GM23338 (cell line): ENCODE measurements at regions not wholly inside any gene's neighbourhood (a gene's known extent, or its start where the extent isn't known, plus 50 kb on each side); places are given as distances from the start of the nearest gene placed in this dataset.
A peak's percentile ranks its signal among the peaks of the same experiment; 100 is the strongest.

Experiments
- ATAC-seq: fragments of 200-7000 bp; cut with Tn5 transposase; 3 replicates; pipeline ENCODE4 v1.9.1; 2020
- DNase-seq: peaks from one replicate; pipeline ENCODE4 v3.0.0-alpha.2; 2015; ENCODE audit warnings: low spot score
- H2AFZ ChIP-seq: fragments of 200-600 bp; sonication (generic); 2 replicates; pipeline ENCODE4 v1.8.0; 2016; ENCODE audit warnings: antibody characterized with exemption, mild to moderate bottlenecking, moderate library complexity
- H3F3A ChIP-seq: fragments of 200-600 bp; sonication (generic); replicated peaks from 2 replicates; pipeline ENCODE4 v1.8.0; 2017; ENCODE audit warnings: antibody characterized with exemption, mixed run types, low read depth
- H3K27ac ChIP-seq: fragments of 200-600 bp; sonication (generic); 2 replicates; pipeline ENCODE4 v1.6.1; 2016; ENCODE audit warnings: low read depth
- H3K27me3 ChIP-seq: fragments of 200-600 bp; sonication (generic); 2 replicates; pipeline ENCODE4 v1.8.0; 2016; ENCODE audit warnings: mild to moderate bottlenecking, mixed run types, moderate library complexity; ENCODE audit not compliant: insufficient read depth
- H3K36me3 ChIP-seq: fragments of 200-600 bp; sonication (generic); 2 replicates; pipeline ENCODE4 v1.8.0; 2016; ENCODE audit warnings: mild to moderate bottlenecking; ENCODE audit not compliant: insufficient read depth
- H3K4me1 ChIP-seq: fragments of 200-600 bp; sonication (generic); 2 replicates; pipeline ENCODE4 v1.8.0; 2016; ENCODE audit warnings: mild to moderate bottlenecking, moderate library complexity; ENCODE audit not compliant: insufficient read depth
- H3K4me2 ChIP-seq: fragments of 200-600 bp; sonication (generic); 2 replicates; pipeline ENCODE4 v1.7.1; 2017; ENCODE audit warnings: mixed run types
- H3K4me3 ChIP-seq: fragments of 200-600 bp; sonication (generic); 2 replicates; pipeline ENCODE4 v1.6.1; 2016; ENCODE audit warnings: mixed run types
- H3K79me2 ChIP-seq: fragments of 200-600 bp; sonication (generic); replicated peaks from 2 replicates; pipeline ENCODE4 v1.8.0; 2017; ENCODE audit warnings: mild to moderate bottlenecking; ENCODE audit not compliant: insufficient read depth
- H3K9me2 ChIP-seq: fragments of 200-600 bp; sonication (generic); 2 replicates; pipeline ENCODE4 v1.8.0; 2017; ENCODE audit not compliant: insufficient read depth
- H4K20me1 ChIP-seq: fragments of 200-600 bp; sonication (generic); replicated peaks from 2 replicates; pipeline ENCODE4 v1.8.0; 2017; ENCODE audit warnings: mild to moderate bottlenecking; ENCODE audit not compliant: insufficient read depth
- H3K27ac Mint-ChIP-seq: 2 replicates; pipeline ENCODE4 v1.8.0; 2020; ENCODE audit warnings: inconsistent platforms, mild to moderate bottlenecking, moderate library complexity, mixed read lengths
- H3K27me3 Mint-ChIP-seq: 3 replicates; pipeline ENCODE4 v1.8.0; 2022; ENCODE audit warnings: low read depth, mild to moderate bottlenecking, moderate library complexity, mixed read lengths, inconsistent platforms; ENCODE audit not compliant: insufficient read depth, poor library complexity
- H3K36me3 Mint-ChIP-seq: 3 replicates; pipeline ENCODE4 v1.8.0; 2021; ENCODE audit warnings: low read depth, mild to moderate bottlenecking, inconsistent platforms, moderate library complexity, mixed read lengths
- H3K4me1 Mint-ChIP-seq: 3 replicates; pipeline ENCODE4 v1.8.0; 2020; ENCODE audit warnings: mild to moderate bottlenecking, inconsistent platforms, mixed read lengths
- H3K4me3 Mint-ChIP-seq: 3 replicates; pipeline ENCODE4 v1.8.0; 2021; ENCODE audit warnings: moderate library complexity, mild to moderate bottlenecking, inconsistent platforms, mixed read lengths
- H3K9me3 Mint-ChIP-seq: 3 replicates; pipeline ENCODE4 v1.8.0; 2020; ENCODE audit warnings: moderate library complexity, mild to moderate bottlenecking, inconsistent platforms, mixed read lengths
- CREB1 ChIP-seq: fragments of 250-450 bp; sonication (Bioruptor Pico); IDR thresholded peaks from 2 replicates; pipeline ENCODE4 v1.5.0; 2020; ENCODE audit warnings: low read depth, mild to moderate bottlenecking, moderate library complexity
- CTCF ChIP-seq, 2 experiments: fragments of 200-600 bp in 1 of 2; sonication (generic) in 1 of 2; conservative IDR thresholded peaks; 2 replicates each; pipeline versions ENCODE4 v1.5.1 to v1.6.1; 2016 to 2017; ENCODE audit warnings: antibody characterized with exemption in 2 of 2, low read depth in 2 of 2, mild to moderate bottlenecking in 2 of 2, moderate library complexity in 1 of 2
- POLR2AphosphoS5 ChIP-seq: IDR thresholded peaks from 2 replicates; pipeline ENCODE4 v1.6.1; 2016; ENCODE audit warnings: antibody characterized with exemption, low read depth
- ZNF462 ChIP-seq: fragments of 250-450 bp; sonication (Bioruptor Pico); IDR thresholded peaks from 2 replicates; pipeline ENCODE4 v1.5.0; 2020; ENCODE audit warnings: mild to moderate bottlenecking, moderate library complexity
- TF ChIP-seq, protein P1 (sequence below): IDR thresholded peaks from one replicate; pipeline ENCODE4 v1.6.1; 2018; ENCODE audit warnings: antibody characterized with exemption; ENCODE audit not compliant: unreplicated experiment

GRCh38 chrX:65873385-65873784 lies 166.5 kb downstream of the VSIG4 start (continued):
- no peak for TF ChIP-seq ZNF462 (CRISPR knock-in tag)
- no peak for TF ChIP-seq CREB1

GRCh38 chrX:65871671-65872311 lies 168.1 kb downstream of the VSIG4 start:
- no peaks in the 10 kb centered on the region; the same call in 2 of the 3 replicates for H3K9me3 Mint-ChIP-seq
- H3K27ac Mint-ChIP-seq, result no peak overlapping the region
- H3K27ac ChIP-seq, result no peak overlapping the region
- no peak overlapping the region for H3K4me3 Mint-ChIP-seq
- H3K79me2 ChIP-seq, result no peaks in the 10 kb centered on the region
- ATAC-seq (peak; percentile 82), DNase-seq (peak; percentile 61)
- no peaks in the 10 kb centered on the region for H3K4me1 ChIP-seq
- H4K20me1 ChIP-seq, result no peaks in the 10 kb centered on the region
- no peaks in the 10 kb centered on the region for H3K4me1 Mint-ChIP-seq
- no peak overlapping the region for H3K4me2 ChIP-seq
- peak overlapping the region; percentile 74; the same call in 1 of the 2 replicates for H2AFZ ChIP-seq
- no peak overlapping the region for H3K4me3 ChIP-seq
- no peaks in the 10 kb centered on the region for H3K36me3 ChIP-seq
- H3K27me3 ChIP-seq, result no peaks in the 10 kb centered on the region
- no peaks in the 10 kb centered on the region; the same call in 2 of the 3 replicates for H3K36me3 Mint-ChIP-seq
- peaks cover 2% of the 10 kb centered on the region for H3K27me3 Mint-ChIP-seq
- no peaks in the 10 kb centered on the region for H3K9me2 ChIP-seq
- no peaks in the 10 kb centered on the region for H3F3A ChIP-seq
- TF ChIP-seq, protein P1, sequence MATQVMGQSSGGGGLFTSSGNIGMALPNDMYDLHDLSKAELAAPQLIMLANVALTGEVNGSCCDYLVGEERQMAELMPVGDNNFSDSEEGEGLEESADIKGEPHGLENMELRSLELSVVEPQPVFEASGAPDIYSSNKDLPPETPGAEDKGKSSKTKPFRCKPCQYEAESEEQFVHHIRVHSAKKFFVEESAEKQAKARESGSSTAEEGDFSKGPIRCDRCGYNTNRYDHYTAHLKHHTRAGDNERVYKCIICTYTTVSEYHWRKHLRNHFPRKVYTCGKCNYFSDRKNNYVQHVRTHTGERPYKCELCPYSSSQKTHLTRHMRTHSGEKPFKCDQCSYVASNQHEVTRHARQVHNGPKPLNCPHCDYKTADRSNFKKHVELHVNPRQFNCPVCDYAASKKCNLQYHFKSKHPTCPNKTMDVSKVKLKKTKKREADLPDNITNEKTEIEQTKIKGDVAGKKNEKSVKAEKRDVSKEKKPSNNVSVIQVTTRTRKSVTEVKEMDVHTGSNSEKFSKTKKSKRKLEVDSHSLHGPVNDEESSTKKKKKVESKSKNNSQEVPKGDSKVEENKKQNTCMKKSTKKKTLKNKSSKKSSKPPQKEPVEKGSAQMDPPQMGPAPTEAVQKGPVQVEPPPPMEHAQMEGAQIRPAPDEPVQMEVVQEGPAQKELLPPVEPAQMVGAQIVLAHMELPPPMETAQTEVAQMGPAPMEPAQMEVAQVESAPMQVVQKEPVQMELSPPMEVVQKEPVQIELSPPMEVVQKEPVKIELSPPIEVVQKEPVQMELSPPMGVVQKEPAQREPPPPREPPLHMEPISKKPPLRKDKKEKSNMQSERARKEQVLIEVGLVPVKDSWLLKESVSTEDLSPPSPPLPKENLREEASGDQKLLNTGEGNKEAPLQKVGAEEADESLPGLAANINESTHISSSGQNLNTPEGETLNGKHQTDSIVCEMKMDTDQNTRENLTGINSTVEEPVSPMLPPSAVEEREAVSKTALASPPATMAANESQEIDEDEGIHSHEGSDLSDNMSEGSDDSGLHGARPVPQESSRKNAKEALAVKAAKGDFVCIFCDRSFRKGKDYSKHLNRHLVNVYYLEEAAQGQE, result no peak
- TF ChIP-seq POLR2AphosphoS5 (no peak), CTCF (conservative IDR thresholded peaks at IDR 0.05; ENCODE audit: low read depth in 2 of 2) (peak in 1 of 2 experiments; percentile 59; a peak in 3 of 4 replicates)
